ENCODE measurements at regions not wholly inside any gene's neighbourhood (a gene's known extent, or its start where the extent isn't known, plus 50 kb on each side); places are given as distances from the start of the nearest gene placed in this dataset.

- no peak for DNase-seq (ENCODE audit: low spot score)
- TF ChIP-seq CTCF (IDR thresholded peaks at IDR 0.05; ENCODE audit: extremely low read depth, missing control alignments): no peak
Measured at GRCh38 chr14:101241807-101242278, 319.5 kb upstream of the DIO3 start.

- TF ChIP-seq CTCF (IDR thresholded peaks at IDR 0.05; ENCODE audit: extremely low read depth, missing control alignments): no peak
- no peak for DNase-seq (ENCODE audit: low spot score)
Measured at GRCh38 chr14:101242442-101243385, 318.6 kb upstream of the DIO3 start.

- DNase-seq (ENCODE audit: low spot score): no peak
Measured at GRCh38 chr14:101243587-101244338, 317.5 kb upstream of the DIO3 start.

GRCh38 chr14:101246894-101247841 is 314.1 kb upstream of the DIO3 start:
- no peak for DNase-seq (ENCODE audit: low spot score)
- no peak for TF ChIP-seq CTCF (IDR thresholded peaks at IDR 0.05; ENCODE audit: extremely low read depth, missing control alignments)

More at GRCh38 chr14:101243587-101244338, 317.5 kb upstream of the DIO3 start:
- TF ChIP-seq CTCF (IDR thresholded peaks at IDR 0.05; ENCODE audit: extremely low read depth, missing control alignments): no peak

GRCh38 chr14:101247842-101248725 is 313.2 kb upstream of the DIO3 start:
- no peak for TF ChIP-seq CTCF (IDR thresholded peaks at IDR 0.05; ENCODE audit: extremely low read depth, missing control alignments)

More at GRCh38 chr14:101247842-101248725, 313.2 kb upstream of the DIO3 start:
- DNase-seq (ENCODE audit: low spot score): no peak

Data from GM20000 (cell line).